Osteoblast (primary cell): ENCODE measurements at regions not wholly inside any gene's neighbourhood (a gene's known extent, or its start where the extent isn't known, plus 50 kb on each side); places are given as distances from the start of the nearest gene placed in this dataset.

ENCODE experiments used
- DNase-seq: peaks from one replicate; pipeline ENCODE4 v3.0.0; 2011; ENCODE audit warnings: low spot score, mixed read lengths; ENCODE audit not compliant: insufficient read length; ENCODE audit errors: missing footprints
- H2AFZ ChIP-seq: 2 replicates; pipeline ENCODE4 v1.6.0; 2011; ENCODE audit warnings: mild to moderate bottlenecking, low read length
- H3K27ac ChIP-seq: 2 replicates; pipeline ENCODE4 v1.5.1; 2011; ENCODE audit warnings: mild to moderate bottlenecking, low read depth, low read length, moderate library complexity
- H3K27me3 ChIP-seq: 2 replicates; pipeline ENCODE4 v1.6.0; 2012; ENCODE audit warnings: mild to moderate bottlenecking, control low read depth, inconsistent platforms, low read length, moderate library complexity; ENCODE audit not compliant: insufficient read depth
- H3K36me3 ChIP-seq: 2 replicates; pipeline ENCODE4 v1.5.1; 2011; ENCODE audit warnings: mild to moderate bottlenecking, low read length, control low read depth, moderate library complexity; ENCODE audit not compliant: insufficient read depth
- H3K4me1 ChIP-seq: 2 replicates; pipeline ENCODE4 v1.5.1; 2011; ENCODE audit warnings: mild to moderate bottlenecking, low read length, control low read depth, moderate library complexity; ENCODE audit not compliant: insufficient read depth
- H3K4me2 ChIP-seq: 2 replicates; pipeline ENCODE4 v1.6.0; 2011; ENCODE audit warnings: mild to moderate bottlenecking, low read length; ENCODE audit not compliant: insufficient read depth
- H3K4me3 ChIP-seq: fragments of 200-600 bp; sonication (generic); 3 replicates; pipeline ENCODE4 v1.5.1; 2012; ENCODE audit warnings: mild to moderate bottlenecking, low read length, inconsistent platforms; ENCODE audit not compliant: insufficient read depth
- H3K79me2 ChIP-seq: 2 replicates; pipeline ENCODE4 v1.6.0; 2012; ENCODE audit warnings: mild to moderate bottlenecking, low read length, control low read depth, inconsistent platforms; ENCODE audit not compliant: insufficient read depth
- H3K9me3 ChIP-seq: 2 replicates; pipeline ENCODE4 v1.5.1; 2011; ENCODE audit warnings: low read depth, low read length, control low read depth
- H4K20me1 ChIP-seq: 2 replicates; pipeline ENCODE4 v1.6.0; 2012; ENCODE audit warnings: mild to moderate bottlenecking, low read length, control low read depth; ENCODE audit not compliant: insufficient read depth
- TF ChIP-seq, protein P1 (sequence below): IDR thresholded peaks from 2 replicates; pipeline ENCODE4 v1.5.1; 2011; ENCODE audit warnings: mild to moderate bottlenecking, low read depth, low read length, moderate library complexity; ENCODE audit errors: extremely low read depth

DNA sequence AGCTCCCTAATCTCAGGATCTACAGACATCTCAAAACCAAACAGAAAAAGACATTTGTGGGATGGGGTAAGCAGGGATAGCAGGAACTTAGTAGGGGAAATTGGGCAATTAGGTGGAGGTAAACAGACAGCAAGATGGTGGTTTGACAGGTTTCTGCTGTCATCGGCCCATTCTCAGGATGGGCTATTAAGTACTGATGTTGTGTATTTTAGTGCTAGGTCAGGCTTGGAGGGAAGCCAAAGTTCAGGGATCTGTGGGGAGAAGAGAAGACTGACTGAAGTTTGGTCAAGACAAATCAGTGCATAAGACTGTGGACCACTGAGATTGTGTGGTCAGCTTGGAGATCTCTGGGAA is 96.8 kb upstream of the THUMPD2 start:
- Histone ChIP-seq H3K27me3 (no peaks in the 10 kb centered on the region), H3K4me3 (no peak overlapping the region), H3K4me2 (peak overlapping the region; percentile 16), H2AFZ (no peak overlapping the region), H3K9me3 (no peaks in the 10 kb centered on the region), H3K4me1 (peaks cover 19% of the 10 kb centered on the region), H3K36me3 (no peaks in the 10 kb centered on the region), H3K27ac (peak overlapping the region; percentile 31), H4K20me1 (no peaks in the 10 kb centered on the region), H3K79me2 (no peaks in the 10 kb centered on the region)
- TF ChIP-seq, protein P1, sequence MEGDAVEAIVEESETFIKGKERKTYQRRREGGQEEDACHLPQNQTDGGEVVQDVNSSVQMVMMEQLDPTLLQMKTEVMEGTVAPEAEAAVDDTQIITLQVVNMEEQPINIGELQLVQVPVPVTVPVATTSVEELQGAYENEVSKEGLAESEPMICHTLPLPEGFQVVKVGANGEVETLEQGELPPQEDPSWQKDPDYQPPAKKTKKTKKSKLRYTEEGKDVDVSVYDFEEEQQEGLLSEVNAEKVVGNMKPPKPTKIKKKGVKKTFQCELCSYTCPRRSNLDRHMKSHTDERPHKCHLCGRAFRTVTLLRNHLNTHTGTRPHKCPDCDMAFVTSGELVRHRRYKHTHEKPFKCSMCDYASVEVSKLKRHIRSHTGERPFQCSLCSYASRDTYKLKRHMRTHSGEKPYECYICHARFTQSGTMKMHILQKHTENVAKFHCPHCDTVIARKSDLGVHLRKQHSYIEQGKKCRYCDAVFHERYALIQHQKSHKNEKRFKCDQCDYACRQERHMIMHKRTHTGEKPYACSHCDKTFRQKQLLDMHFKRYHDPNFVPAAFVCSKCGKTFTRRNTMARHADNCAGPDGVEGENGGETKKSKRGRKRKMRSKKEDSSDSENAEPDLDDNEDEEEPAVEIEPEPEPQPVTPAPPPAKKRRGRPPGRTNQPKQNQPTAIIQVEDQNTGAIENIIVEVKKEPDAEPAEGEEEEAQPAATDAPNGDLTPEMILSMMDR, result no peak
- no peak for DNase-seq

DNA sequence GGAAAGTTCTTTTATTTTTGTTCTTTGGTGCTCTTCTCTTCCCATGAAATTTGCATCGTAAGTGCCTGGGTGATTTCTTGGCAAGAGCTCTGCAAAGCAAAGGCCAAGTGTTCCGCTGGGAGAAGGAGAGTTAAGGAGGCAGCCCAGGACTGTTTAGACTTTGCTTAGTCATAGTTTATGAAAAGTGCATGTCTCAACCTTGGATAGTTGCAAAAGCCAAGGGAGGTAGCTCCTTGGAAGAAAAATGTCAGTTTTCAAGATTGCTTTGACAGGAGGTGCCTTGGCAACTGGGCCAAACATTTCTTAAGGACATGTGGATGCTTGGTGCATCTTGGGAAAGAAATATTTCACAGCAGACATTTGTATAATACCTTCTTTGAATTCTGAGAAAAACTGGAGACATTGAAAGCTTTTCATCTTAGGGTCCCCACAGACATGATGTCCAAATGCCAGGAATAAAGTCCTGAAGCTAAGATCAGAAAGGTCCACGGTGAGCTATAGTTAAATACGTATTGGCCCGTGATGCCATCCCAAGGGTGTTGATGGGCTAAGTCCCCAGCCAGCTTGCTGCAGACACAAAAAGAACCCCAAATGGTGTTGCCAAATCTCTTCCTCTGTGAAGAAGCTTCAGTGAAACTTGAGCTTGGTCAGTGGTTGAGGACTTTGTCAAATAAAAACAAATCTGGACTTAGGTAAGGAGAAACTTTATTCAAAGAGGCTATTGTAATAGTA is 96.3 kb upstream of the THUMPD2 start:
- Histone ChIP-seq H3K27me3 (no peaks in the 10 kb centered on the region), H2AFZ (no peak overlapping the region), H3K79me2 (no peaks in the 10 kb centered on the region), H3K27ac (peak overlapping the region; percentile 31), H3K36me3 (no peaks in the 10 kb centered on the region), H3K4me1 (peaks cover 24% of the 10 kb centered on the region), H4K20me1 (no peaks in the 10 kb centered on the region), H3K9me3 (no peaks in the 10 kb centered on the region), H3K4me3 (no peak overlapping the region), H3K4me2 (peak overlapping the region; percentile 16)
- DNase-seq, result peak; percentile 91
- TF ChIP-seq, protein P1, result no peak

DNA sequence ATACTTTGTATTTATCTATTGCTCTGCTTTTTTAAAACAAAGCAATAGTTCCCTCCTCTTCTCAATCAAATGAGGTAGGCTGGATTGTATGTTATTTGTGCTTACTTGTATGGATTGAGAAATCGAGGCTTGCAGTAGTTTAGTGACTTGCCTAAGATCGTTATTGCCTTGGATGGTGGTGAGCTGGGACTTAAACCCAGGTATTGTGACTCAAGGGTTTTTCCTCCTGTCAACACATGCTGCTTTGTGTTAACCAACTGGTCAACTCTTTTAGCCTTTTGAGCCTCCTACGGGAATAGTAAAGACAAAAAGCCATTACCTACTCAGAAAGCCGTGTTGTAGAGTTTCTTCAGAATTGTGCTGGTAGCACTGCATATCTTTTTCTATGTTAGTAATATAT is 95.2 kb upstream of the THUMPD2 start:
- no peaks in the 10 kb centered on the region for H3K36me3 ChIP-seq
- H3K27me3 ChIP-seq, result no peaks in the 10 kb centered on the region
- no peak for DNase-seq
- H3K79me2 ChIP-seq, result no peaks in the 10 kb centered on the region
- H3K4me2 ChIP-seq, result no peak overlapping the region
- H2AFZ ChIP-seq, result no peak overlapping the region
- no peak overlapping the region for H3K4me3 ChIP-seq
- H3K9me3 ChIP-seq, result no peaks in the 10 kb centered on the region
- TF ChIP-seq, protein P1, result no peak
- peaks cover 27% of the 10 kb centered on the region for H3K4me1 ChIP-seq
- no peak overlapping the region for H3K27ac ChIP-seq
- H4K20me1 ChIP-seq, result no peaks in the 10 kb centered on the region

DNA sequence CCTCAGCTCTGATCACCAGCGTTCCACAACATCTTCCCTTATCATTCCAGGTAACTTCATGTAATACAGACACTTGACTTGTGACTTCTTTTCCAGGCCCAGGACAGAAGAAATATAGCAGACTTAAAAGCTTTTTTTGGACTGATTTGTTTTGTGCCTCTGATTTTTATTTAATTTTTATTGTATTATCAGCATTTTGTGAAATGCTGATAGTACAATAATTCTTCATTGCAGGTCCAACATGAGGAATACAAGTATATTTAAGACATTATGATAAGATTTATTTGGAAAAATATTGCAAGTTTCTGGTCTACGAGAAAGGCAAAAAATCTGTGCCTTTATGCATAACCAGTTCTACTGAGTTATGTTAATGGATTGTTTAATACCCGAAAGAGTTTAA is 94.5 kb upstream of the THUMPD2 start:
- DNase-seq, result no peak
- H3K9me3 ChIP-seq, result no peaks in the 10 kb centered on the region
- H3K4me2 ChIP-seq, result no peak overlapping the region
- no peak overlapping the region for H3K27ac ChIP-seq
- H2AFZ ChIP-seq, result no peak overlapping the region
- H3K27me3 ChIP-seq, result no peaks in the 10 kb centered on the region
- H3K79me2 ChIP-seq, result no peaks in the 10 kb centered on the region
- no peaks in the 10 kb centered on the region for H4K20me1 ChIP-seq
- TF ChIP-seq, protein P1, result no peak
- peaks cover 27% of the 10 kb centered on the region for H3K4me1 ChIP-seq
- H3K4me3 ChIP-seq, result no peak overlapping the region
- H3K36me3 ChIP-seq, result no peaks in the 10 kb centered on the region
